HG03575 (cell line): ENCODE measurements at regions not wholly inside any gene's neighbourhood (a gene's known extent, or its start where the extent isn't known, plus 50 kb on each side); places are given as distances from the start of the nearest gene placed in this dataset.
"Not testable (repeated sequence)": the region's sequence is repeated elsewhere in the genome, so short reads cannot be mapped to it uniquely, and the experiment has no call there.

Experiments
- ATAC-seq: cut with Tn5 transposase; IDR thresholded peaks from one replicate; pipeline ENCODE4 v1.9.1; 2021; ENCODE audit not compliant: unreplicated experiment, insufficient number of reproducible peaks, low FRiP score; ENCODE audit errors: extremely low read depth

GRCh38 chr3:31288224-31288623 lies 244.5 kb upstream of the STT3B start:
- no peak for ATAC-seq

DNA sequence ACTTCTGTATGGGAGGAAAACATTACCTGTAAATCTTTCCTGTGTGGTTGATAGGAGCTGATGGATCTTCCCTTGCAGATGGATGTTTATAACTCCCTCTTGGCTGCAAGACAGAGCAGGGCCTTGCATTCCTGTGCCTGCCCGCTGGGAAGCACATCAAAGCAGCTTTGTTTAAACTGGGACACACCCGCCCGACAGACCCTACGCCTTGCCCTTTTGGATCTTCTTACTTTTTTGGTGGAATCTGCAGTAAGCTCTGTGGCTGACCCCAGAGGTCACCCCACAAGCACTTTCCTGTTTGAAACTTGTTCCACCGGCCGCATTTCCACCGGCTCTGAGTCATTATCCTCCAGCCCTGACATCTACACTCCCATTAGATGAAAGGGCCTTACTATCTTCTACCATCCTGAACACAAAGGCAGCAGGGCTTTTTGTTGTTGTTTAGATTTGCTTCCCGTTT lies 244.1 kb upstream of the STT3B start:
- no peak for ATAC-seq

DNA sequence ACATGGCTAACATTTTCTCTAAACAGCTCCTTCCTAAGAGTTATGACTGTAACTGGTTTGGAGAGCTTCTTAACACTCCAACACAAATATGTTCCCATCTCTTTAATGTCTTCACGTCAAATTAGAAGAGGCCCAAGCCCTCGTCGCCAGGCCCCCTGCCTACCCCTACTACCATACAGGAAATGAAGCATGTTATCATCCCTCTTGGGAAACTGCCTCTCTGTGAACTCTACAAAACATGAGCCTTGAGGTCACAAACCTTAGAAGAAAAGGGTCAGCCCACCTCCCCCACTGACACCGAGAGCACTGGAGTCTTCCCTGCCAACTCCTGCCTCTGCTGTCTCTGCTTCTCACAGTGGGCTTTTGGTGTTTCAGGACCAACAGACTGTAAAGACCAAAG lies 243.1 kb upstream of the STT3B start:
- ATAC-seq = no peak

DNA sequence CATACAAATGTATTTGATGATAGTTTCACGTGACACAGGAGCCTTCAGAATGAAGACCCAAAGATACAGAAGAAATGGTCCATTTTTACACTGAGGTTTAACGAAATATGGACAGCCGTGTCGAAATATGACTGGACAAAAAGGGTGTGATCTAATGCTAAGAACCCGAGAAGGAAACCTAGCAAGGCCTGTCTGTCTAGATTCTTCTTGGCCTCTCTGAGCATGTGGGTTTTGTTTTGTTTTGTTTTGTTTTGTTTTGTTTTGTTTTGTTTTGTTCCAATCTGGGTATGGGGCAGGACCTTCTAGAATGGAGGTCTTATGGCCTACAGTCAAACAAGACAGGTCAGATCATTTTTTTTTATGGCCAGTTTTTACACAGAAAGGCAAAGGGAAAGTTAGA lies 242.7 kb upstream of the STT3B start:
- no peak for ATAC-seq

GRCh38 chr3:31291818-31292217 lies 240.9 kb upstream of the STT3B start:
- ATAC-seq = no peak

DNA sequence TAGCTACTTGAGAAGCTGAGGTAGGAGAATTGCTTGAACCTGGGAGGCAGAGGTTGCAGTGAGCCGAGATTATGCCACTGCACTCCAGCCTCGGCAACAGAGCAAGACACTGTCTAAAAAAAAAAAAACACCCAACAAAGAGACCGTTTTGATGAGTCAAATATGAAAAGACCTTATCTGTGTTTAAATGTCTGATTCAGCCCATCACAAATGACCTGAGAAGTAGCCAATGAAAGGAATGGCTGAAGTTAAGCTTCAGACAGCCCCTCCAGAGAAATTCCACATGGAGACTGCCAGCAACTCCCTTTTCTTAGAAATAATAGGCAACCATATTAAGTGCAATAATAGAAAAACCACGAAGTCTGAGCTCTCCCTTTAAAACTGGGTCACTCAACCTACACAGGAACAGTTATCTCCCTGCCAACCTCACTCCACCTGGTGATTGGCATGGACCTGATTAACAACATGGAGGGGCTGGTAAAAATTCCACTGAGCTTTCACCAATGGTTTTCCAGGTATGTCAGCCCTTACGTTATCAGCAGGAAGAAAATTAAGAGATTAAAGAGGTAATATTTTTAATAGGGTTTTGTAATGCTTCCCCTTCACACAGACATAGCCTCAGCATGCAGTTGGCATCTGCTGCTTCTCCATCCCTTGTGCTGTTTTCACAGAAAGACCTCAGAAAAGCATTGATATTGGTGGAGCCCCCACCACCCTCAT lies 238.1 kb upstream of the STT3B start:
- no peak for ATAC-seq

GRCh38 chr3:31295150-31295765 lies 237.5 kb upstream of the STT3B start:
- no peak for ATAC-seq

- no peak for ATAC-seq
Measured at GRCh38 chr3:31297726-31298298, 234.9 kb upstream of the STT3B start.

GRCh38 chr3:31300456-31301443 lies 232.0 kb upstream of the STT3B start:
- ATAC-seq = no peak

- ATAC-seq = no peak
Measured at GRCh38 chr3:31302343-31302742, 230.4 kb upstream of the STT3B start.

DNA sequence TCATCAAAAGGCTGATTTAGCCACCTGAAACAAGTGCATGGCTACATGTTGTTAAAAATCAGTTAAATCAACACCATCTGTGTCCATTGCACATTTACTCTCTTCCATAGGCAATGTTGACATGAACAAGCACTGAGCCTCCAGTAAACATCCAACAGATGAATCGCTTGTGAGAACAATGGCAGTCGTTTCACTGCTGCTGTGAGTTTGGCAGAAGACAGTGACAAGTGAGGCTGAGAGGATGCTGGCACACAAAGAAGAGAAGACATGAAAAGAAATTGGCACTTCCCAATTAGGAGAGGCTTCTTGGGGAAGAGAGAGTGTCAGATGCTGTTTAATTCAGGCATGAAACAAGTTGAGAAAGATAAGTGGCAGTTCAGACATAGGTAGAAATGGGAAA lies 227.4 kb upstream of the STT3B start:
- no peak for ATAC-seq

- no peak for ATAC-seq
Measured at GRCh38 chr3:31307131-31307785, 225.5 kb upstream of the STT3B start.

GRCh38 chr3:31311559-31311958 lies 221.2 kb upstream of the STT3B start:
- no peak for ATAC-seq

GRCh38 chr3:31312400-31312799 lies 220.3 kb upstream of the STT3B start:
- no peak for ATAC-seq

DNA sequence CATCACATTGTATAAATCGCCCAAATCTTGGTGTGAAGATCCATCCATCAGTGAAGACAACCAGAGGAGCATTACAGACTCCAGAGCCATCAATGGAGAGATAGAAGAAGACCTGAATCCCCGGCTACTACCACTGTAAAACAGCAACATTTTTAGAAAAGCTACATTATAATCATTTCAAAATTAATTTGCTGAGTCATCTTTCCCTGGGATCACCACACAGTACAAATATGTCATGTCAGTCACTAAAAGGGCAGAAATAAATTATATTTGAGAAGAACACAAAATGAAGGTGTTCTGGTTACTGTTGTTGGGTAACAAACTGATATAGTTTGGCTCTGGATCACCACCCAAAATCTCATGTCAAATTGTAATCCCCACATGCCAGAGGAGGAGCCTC lies 218.5 kb upstream of the STT3B start:
- no peak for ATAC-seq

DNA sequence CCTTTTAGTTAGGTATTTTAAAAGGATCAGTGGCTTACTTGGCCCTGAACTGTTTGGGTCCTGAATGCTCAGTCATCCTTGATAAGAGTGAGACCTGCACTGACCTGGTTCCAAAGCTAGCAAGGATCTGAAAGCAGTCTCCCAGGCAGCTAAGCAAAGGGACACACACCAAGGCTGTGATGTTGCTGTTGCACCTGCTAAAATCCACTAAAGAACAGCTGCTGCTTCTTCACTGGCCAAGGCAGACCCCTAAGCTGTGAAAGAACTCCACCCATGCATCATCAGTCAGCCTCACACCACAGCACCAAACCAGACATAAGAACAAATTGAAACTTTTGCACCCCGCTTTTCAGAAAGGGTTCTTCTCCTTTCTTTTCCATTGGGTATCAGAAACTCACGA lies 213.4 kb upstream of the STT3B start:
- ATAC-seq = no peak

DNA sequence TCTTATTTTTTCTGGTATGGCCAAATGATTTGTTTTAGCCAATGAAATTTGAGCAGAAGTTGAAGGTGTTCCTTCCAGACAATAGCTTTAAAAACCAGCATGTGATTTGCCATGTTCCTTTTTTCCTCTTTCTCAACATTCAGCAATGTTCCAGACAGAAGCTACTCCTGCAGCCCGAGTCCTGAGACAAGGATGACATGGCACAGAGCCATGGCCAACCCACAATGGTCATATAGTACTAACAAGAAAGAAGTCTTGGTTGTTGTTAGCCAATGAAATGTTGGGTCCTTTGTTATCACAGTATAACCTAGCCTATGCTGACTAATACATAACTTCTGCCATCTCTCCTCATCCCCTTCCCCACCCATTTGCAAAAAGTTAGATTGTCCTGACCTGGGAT lies 211.1 kb upstream of the STT3B start:
- no peak for ATAC-seq

DNA sequence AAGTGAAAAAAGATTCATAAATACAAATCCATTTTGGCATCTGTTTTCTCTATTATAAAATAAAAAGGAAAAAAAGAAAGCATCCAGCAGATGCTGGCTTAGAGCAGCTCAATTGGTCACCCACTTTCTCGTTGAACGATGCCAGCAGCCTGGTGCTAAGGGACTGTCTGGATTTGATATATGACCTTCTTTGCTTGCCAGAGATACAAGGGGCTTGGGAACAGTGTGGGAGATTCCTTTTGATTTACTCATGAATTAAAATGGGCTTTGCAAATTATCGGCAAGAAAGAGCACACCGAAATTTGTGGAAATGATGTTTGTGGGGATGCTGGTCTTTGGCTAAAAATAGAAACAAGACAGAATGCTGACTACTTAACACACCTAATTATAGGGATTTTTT lies 210.3 kb upstream of the STT3B start:
- ATAC-seq = no peak

DNA sequence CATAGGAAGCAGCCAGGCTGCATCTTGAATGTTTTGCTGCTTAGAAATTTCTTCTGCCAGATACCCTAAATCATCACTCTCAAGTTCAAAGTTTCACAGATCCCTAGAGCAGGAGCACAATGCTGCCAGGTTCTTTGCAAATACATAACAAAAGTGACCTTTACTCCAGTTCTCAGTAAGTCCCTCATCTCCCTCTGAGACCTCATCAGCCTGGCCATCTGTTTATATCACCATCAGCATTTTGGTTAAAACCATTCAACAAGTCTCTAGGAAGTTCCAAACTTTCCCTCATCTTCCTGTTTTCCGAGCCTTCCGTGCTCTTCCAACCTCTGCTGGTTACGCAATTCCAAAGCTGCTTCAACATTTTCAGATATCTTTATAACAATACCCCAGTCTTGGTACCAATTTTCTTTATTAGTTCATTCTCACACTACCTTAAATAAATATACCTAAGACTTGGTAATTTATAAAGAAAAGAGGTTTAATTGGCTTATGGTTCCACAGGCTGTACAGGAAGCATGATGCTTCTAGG lies 204.8 kb upstream of the STT3B start:
- ATAC-seq = not testable (repeated sequence)
